ENCODE measurements at regions not wholly inside any gene's neighbourhood (a gene's known extent, or its start where the extent isn't known, plus 50 kb on each side); places are given as distances from the start of the nearest gene placed in this dataset.

GRCh38 chr14:42241101-42241500 is 634.4 kb downstream of the LRFN5 start:
- Histone ChIP-seq H3K9me3 (peaks cover 0 to 11% (median 2%) of the 10 kb centered on the region in 4 donors), H3K27me3 (no peaks in the 10 kb centered on the region), H3K4me1 (no peaks in the 10 kb centered on the region), H3K36me3 (no peaks in the 10 kb centered on the region), H3K27ac (replicated peaks in 1 of 4) (no peak overlapping the region), H3K4me3 (no peak overlapping the region)
- no peak for DNase-seq (ENCODE audit: extremely low spot score)
- 74% methylated on average over 2 of the region's 2 CpGs for WGBS
- intact Hi-C loops (cut with DNase I): no loop called here
- no peak for TF ChIP-seq POLR2A (IDR thresholded peaks at IDR 0.05; ENCODE audit: low read depth)

GRCh38 chr14:42229976-42230375 is 623.3 kb downstream of the LRFN5 start:
- 75% methylated on average over 3 of the region's 3 CpGs for WGBS
- no peak for DNase-seq (ENCODE audit: extremely low spot score)
- Histone ChIP-seq H3K4me1 (no peaks in the 10 kb centered on the region), H3K27ac (replicated peaks in 1 of 4) (no peak overlapping the region), H3K36me3 (no peaks in the 10 kb centered on the region), H3K9me3 (no peaks in the 10 kb centered on the region), H3K27me3 (no peaks in the 10 kb centered on the region), H3K4me3 (no peak overlapping the region)
- TF ChIP-seq EP300 (IDR thresholded peaks at IDR 0.05) (no peak), POLR2A (IDR thresholded peaks at IDR 0.05; ENCODE audit: low read depth) (no peak), CTCF (IDR thresholded peaks at IDR 0.05) (no peak), POLR2AphosphoS5 (IDR thresholded peaks at IDR 0.05) (no peak)
- intact Hi-C loops (cut with DNase I): loop anchor here (10.0 kb wide), 1 partner anchor 615 kb away; no protein-coding TSS in a partner anchor

GRCh38 chr14:42229294-42229693 is 622.6 kb downstream of the LRFN5 start:
- TF ChIP-seq EP300 (IDR thresholded peaks at IDR 0.05): no peak
- no peak for TF ChIP-seq POLR2A (IDR thresholded peaks at IDR 0.05; ENCODE audit: low read depth)
- no peak for TF ChIP-seq POLR2AphosphoS5 (IDR thresholded peaks at IDR 0.05)
- no peak for TF ChIP-seq CTCF (IDR thresholded peaks at IDR 0.05)
- 100% methylated on average over 2 of the region's 6 CpGs for WGBS
- no peaks in the 10 kb centered on the region for H3K27me3 ChIP-seq
- H3K9me3 ChIP-seq: no peaks in the 10 kb centered on the region
- peaks cover 0 to under 1% (median 0%) of the 10 kb centered on the region in 4 donors for H3K4me1 ChIP-seq
- intact Hi-C loops (cut with DNase I): loop anchor here (10.0 kb wide), 1 partner anchor 614 kb away; no protein-coding TSS in a partner anchor
- DNase-seq (ENCODE audit: extremely low spot score): no peak
- H3K4me3 ChIP-seq: no peak overlapping the region
- H3K36me3 ChIP-seq: no peaks in the 10 kb centered on the region
- H3K27ac ChIP-seq (replicated peaks in 1 of 4): no peak overlapping the region

- Histone ChIP-seq H3K4me3 (no peak overlapping the region), H3K27ac (replicated peaks in 1 of 4) (no peak overlapping the region), H3K27me3 (no peaks in the 10 kb centered on the region), H3K4me1 (peaks cover 0 to 5% (median 0%) of the 10 kb centered on the region in 4 donors), H3K36me3 (no peaks in the 10 kb centered on the region), H3K9me3 (no peaks in the 10 kb centered on the region)
- TF ChIP-seq CTCF (IDR thresholded peaks at IDR 0.05) (no peak), POLR2AphosphoS5 (IDR thresholded peaks at IDR 0.05) (no peak), POLR2A (IDR thresholded peaks at IDR 0.05; ENCODE audit: low read depth) (no peak), EP300 (IDR thresholded peaks at IDR 0.05) (no peak)
- WGBS: 86% methylated on average over 7 of the region's 7 CpGs
- no peak for DNase-seq (ENCODE audit: extremely low spot score)
- intact Hi-C loops (cut with DNase I): loop anchor here (10.0 kb wide), 1 partner anchor 614 kb away; no protein-coding TSS in a partner anchor
Observed at GRCh38 chr14:42228611-42229010, 621.9 kb downstream of the LRFN5 start.

- WGBS: 48% methylated on average over 2 of the region's 2 CpGs
- no peaks in the 10 kb centered on the region for H3K36me3 ChIP-seq
- no peak overlapping the region for H3K27ac ChIP-seq (replicated peaks in 1 of 4)
- TF ChIP-seq POLR2A (IDR thresholded peaks at IDR 0.05; ENCODE audit: low read depth): no peak
- TF ChIP-seq CTCF (IDR thresholded peaks at IDR 0.05): peak; percentile 38 to 68 (median 67)
- intact Hi-C loops (cut with DNase I): loop anchor here (10.0 kb wide), 1 partner anchor 609 kb away; no protein-coding TSS in a partner anchor
- no peaks in the 10 kb centered on the region for H3K9me3 ChIP-seq
- no peaks in the 10 kb centered on the region for H3K27me3 ChIP-seq
- no peak overlapping the region for H3K4me3 ChIP-seq
- no peak for DNase-seq (ENCODE audit: extremely low spot score)
- H3K4me1 ChIP-seq: peaks cover 0 to 9% (median 3%) of the 10 kb centered on the region in 4 donors
Observed at GRCh38 chr14:42224053-42224888, 617.6 kb downstream of the LRFN5 start.
